GM18507 (cell line): ENCODE measurements at regions not wholly inside any gene's neighbourhood (a gene's known extent, or its start where the extent isn't known, plus 50 kb on each side); places are given as distances from the start of the nearest gene placed in this dataset.

Experiments used
- DNase-seq: peaks from one replicate; pipeline ENCODE4 v3.0.0; 2011; ENCODE audit warnings: low read depth; ENCODE audit not compliant: insufficient read length; ENCODE audit errors: extremely low spot score
- FAIRE-seq: peaks from 2 replicates; lab custom pipeline; 2011; peaks lifted over from hg19 to GRCh38; lab: Jason Lieb, UNC

DNA sequence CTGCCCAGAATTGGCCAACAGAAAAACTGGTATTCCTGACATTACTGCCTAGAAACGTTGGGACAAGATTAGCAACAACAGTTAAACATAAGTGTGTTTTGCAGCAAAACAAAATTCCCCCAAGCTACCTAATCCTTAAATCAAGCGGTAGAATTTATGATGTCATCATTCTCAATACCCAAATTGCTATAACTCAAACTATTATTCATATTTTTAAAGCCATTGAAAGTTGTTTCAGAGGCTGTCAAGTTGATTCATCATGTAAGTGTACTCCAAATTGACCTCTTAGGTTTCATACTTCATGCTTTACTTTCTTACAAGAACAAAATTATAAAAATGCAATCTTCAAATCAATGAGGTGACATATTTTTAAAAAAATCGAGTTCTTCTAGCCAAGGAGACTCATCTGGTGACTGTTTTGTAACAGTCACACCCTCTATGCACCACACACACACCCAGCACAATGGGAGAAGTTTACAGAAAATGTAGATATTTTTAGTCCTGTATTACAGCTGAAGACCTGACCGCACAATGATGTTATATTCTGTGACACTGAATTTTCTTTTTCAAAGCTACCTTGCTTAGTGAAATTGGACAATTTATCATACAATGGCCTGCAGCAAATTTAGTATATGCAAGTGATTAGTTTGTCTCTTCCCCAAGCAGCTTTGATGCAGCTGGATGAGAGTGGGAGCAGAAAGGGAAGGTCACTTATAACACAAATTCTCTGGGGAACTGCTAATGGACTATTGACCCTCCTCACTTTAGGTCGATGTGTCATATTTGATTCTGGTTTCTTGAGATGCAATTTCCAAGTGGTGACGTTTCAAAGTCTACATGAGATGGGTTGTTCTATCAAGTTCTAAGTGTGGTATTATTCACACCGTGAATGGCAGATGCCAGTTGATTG lies 345.3 kb upstream of the OBI1 start:
- FAIRE-seq (no peak), DNase-seq (no peak)

DNA sequence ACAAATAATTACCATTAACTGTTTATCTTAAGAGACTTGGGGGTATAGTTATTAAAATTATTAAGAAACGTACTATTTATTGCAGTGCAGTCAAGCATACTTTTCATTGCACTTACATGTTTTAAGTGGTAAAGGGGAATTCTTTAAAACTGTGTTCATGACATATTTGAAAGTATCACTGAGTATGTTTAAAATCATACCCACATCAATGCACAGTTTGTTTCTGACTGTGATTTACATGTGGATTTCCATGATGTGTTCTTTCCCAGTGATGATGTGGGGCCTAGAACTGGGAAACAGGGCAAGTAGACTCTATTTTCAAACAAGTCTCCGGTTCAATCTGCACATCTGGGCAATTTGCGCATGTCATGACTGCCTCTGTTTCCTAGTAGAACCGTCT lies 340.5 kb upstream of the OBI1 start:
- no peak for FAIRE-seq

DNA sequence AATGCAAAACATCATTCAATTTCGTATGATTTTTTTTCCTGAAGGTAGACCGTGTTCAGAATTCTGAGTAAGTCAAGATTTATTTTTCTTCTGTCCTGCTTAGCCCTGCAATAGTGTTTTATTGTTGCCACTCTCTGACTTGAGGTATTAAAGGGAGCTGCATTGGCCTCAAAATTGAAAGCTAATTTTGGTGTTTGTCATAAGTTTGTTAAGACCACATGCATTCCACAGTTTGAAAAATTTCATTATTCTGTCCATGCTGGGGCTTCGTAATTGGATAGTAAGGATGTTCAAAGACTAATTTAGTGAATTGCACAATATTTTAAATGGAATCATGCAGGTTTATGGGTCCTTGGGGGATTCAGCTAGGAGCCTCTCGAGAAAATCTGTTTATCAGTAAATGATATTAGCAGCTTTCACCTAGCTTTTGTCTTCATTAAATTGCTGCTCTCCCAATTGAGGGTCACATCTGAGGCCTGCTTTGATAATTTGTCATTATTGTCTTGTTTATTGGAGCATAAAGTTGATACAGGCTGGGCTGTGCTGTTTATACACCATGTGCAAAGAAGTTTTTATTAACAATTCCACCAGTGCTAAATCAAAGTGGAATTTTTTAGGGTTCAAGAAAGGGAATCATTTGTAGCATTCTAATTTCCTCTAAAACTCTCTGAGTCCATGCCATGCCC lies 339.8 kb upstream of the OBI1 start:
- DNase-seq = no peak
- no peak for FAIRE-seq

More for the DNA sequence above, 340.5 kb upstream of the OBI1 start:
- DNase-seq = no peak

DNA sequence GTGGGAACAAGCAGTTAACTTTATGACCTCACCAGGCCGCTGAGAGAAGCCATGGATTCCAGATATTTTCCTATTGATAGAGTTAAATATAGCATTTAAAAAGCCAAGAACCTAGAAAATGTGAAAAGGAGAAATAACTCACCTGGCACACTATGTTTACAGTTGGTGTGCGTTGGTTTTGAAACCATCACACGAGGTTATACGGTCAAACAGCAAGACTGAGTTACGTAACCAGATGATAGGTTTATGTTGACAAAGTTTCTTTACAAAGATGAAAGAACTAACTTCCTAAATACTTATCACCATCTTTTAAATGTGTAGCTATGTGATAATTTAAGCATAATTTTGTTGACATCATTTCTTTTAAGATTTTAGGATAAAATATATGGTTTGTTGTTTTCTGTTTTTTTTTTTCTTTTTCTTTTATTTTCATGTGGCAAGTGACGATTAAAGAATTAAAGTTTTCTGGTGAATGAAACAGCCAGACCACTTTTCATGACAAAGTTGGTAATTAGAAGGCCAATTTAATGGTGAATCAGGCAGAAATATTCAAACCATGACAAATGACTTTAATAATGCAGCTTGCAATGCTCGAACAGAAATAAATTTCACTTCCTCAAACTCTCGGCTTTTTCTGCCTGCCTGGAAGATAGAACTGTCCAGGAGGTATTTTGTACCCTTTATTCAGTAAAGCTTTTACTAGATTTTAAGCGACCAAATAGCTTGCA lies 339.1 kb upstream of the OBI1 start:
- DNase-seq (no peak), FAIRE-seq (no peak)

DNA sequence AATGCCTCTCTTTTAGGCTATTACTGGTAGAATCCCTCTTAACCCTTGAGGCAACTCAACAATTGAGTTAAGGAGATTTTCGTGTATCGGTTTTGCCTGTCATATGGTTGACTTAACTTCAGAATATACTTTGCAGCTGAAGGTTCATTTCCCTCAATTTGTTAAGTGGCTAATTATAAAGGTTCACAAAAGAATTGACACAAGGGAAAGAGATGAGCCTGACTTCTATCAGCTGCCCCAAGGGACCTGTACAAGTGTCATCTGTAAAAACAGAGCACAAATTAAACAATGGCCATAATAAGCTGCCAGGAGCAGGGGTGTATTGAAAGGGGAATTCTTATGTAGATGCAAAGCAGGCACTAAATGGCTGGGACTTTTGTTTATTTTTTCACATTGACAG lies 334.8 kb upstream of the OBI1 start:
- DNase-seq = no peak
- no peak for FAIRE-seq

DNA sequence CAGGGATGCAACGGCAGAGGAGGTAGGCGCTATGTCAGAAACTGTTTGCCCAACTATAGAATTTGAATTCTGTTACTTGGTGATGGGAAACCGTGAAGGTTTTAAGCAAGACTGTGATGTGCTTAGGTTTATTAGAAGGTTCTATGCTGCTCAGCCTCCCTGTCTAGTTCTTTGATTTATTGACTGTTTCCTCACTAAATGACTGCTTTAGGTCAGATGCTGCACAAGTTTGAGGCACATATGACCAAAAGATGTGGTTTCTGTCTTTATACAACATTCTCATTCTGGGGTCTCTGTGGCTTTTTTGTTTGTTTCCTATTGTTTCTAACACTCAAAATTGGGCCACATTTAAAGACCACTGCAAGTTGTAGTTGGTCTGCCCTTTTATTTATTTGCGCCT lies 323.0 kb upstream of the OBI1 start:
- no peak for DNase-seq
- no peak for FAIRE-seq

DNA sequence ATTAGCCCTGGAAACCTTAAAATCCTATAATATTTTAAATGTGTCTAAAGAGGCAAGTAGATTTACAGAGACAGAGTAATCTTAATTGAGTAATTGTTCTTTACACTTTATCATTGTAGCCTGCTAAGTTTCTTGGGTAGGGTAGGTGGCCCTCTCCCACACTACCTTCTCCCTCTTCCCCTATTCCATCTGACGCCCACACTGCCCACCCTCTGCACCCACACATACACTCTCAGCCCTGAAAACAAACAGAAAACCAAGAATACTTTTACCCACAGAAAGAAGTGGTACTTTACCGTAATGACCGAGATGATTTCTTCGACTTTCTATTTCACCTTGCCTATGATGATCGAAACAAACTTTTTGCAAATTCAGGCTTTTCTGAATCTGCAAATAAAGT lies 320.4 kb upstream of the OBI1 start:
- no peak for DNase-seq

DNA sequence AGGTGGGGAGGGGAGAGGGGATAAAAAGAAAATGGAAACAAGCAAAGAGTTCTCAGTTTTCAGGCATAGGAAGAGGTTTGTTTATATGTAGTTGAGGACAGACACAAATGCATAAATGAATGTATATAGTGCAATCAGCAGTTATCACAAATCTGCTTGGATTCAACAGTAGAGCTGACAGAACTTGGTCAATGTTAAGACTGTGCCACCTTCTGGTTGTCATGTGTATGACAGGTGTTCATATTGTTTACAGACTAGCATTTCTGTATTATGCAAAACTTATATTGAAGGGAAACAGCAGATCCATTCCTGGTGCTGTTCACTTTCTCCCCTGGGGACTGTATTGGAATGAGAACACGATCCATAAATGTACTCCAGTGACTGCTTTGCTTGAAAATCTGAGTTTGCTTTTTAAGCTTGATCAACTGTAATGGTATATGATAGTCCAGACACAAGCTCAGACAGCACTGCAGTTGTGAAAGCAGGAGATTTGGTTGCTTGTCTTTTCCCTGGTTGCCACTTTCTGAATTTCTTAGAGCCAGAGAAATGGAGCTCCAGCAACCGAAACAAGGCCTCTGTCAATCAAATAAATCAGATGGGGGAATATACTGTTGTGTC lies 319.5 kb upstream of the OBI1 start:
- DNase-seq (peak; percentile 23), FAIRE-seq (peak; percentile 92)

More for the DNA sequence above, 320.4 kb upstream of the OBI1 start:
- FAIRE-seq = no peak

DNA sequence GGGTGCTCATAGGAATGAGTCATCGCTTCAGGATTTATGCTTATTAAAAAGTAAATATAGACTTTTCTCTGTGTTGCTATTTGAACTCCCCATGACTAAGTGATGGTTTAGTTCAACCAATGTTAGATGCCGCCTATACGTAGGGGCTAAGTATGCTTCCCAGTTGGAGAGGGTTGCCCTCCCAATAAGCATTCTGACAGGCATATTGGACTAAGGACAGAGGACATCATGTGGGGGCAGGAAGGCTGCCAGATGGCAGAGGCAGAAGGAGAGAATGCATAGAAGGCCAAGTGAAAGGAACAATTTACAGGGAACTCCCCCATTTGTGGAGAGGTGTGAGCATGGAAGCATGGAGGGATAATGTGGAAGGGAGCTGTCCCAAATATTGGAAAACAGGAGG lies 318.4 kb upstream of the OBI1 start:
- no peak for FAIRE-seq
- DNase-seq = no peak

DNA sequence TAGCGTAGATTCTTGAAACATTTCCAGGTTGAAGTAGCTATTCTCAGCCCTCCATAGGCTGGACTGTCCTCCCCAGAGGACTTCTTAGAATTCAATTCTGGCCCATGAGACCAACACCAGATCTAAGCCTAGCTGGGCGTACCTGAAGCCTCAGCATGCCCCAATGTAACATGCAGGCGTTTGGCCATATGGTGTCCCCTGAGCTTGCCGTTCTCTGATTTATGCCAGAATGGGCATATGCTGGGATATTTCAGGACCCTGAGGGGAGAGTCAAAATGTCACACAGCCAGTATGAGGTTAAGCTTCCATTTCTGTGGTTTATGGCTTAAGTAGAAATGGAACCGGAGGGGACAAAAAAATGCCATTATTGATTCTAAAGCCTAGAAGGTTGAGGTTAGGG lies 317.7 kb upstream of the OBI1 start:
- FAIRE-seq = no peak
- no peak for DNase-seq

DNA sequence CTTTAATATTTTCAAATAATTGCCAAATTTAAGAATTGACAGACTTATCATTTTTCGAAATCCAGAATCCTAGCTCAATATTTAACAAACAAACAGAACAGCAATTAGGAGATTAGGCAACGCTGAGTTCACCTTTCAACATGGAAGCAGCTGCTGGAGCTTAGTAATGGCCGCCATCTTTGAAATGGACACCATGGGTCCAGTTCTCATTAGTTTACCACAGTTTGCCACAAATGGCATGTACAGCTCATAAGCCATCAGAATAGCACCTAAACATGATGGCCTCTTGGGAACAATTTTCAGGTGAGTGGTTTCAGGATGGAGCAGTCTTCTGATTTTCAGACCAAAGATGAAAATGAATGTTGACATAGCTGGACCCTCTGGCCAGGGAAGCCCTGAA lies 313.6 kb upstream of the OBI1 start:
- FAIRE-seq = no peak
- no peak for DNase-seq

DNA sequence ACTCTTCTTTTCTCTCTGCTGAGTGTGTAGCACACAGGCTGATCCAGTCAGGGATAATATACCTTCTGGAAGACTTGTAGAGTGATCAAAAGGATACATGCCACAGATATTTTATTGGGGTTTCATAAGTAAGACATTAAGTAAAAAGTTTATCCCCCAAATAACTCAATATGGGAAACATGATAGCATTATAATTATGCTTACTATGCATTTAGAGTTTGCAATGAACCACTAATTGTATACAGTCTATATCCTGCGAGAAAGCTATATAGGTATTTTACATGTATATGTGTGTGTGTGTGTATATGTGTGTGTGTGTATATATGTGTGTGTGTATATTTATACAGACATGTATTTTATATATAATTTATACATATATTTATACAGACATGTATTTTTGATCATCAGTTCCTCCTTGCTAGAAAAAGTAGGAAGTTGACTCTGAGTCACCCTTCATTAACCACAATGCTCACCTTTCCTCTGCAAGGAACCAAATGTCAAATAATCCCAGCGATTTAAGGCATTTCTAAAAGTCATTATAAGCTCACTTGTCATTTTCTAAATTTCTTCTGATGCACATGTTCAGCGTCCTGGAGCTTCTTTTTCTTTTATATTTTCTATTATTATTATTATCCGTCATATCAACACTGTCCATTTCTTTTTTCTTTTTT lies 312.5 kb upstream of the OBI1 start:
- DNase-seq (no peak), FAIRE-seq (no peak)

DNA sequence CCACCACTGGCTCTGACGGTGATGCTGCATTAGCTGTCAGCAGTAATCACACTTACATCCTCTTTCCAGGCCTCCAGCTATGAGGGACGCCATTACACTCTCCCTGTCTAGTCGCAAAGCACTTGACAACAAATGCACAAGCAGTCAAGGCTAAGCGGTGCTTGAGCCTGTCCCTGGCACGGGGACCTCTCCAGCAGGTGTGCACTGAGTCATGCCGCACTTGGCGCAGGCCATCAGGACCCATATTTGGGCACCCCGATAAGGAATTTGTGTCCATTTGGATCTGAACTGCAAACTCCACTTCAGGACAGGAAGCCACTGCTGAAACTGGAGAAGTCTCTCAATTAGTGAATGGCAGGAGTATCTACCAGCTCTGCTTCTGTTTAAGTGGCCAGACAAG lies 301.9 kb upstream of the OBI1 start:
- DNase-seq = no peak
- FAIRE-seq = no peak

DNA sequence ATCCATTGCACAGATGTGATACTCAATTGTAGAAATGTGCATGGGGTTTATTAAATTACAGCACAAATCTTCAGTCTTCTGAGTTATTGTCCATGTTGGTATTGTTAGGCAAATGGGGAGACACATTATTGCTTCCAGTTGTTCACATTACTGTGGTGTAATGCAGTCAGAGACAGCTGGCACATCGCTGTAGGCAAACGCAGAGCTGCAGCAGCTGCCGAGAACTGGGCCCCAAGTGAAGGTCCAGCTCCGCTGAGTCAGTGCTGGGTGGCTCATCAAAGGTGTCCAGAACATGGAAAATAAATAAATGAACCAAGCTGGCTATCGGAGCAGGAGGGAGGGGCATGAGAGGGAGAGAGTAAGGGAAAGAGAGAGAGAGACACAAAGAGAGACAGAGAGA lies 299.1 kb upstream of the OBI1 start:
- no peak for DNase-seq
- FAIRE-seq = no peak

DNA sequence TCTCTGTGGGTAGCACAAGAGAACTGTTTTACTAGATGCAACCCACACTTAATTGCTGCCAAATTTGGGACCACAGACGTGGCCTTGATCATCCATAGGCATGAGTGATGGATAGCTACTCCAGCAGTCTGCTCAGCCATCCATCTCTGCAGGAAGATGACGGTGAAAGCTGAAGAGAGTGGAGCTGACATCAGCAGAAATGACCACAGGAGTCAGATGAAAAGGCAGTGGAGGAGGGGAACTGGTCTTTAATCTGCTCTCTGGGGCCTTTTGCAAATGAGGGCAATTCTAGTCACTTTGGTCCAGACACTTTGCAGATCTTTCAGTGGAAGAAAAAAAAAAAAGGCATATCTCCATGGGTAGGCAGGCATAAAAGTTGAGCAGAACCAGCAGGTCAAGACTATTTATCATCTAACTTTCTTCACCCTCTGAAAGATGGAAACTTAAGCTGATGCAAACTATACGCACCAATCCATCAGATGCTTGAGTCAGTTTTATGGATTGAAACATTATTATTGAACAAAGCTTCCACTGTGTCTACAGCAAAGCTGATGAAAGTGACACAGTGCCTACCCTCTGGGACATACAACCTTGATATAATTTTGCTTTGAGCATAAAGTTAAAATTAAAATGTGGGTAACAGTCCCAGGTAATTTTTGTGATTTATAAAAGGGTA lies 281.6 kb upstream of the OBI1 start:
- FAIRE-seq (no peak), DNase-seq (no peak)

DNA sequence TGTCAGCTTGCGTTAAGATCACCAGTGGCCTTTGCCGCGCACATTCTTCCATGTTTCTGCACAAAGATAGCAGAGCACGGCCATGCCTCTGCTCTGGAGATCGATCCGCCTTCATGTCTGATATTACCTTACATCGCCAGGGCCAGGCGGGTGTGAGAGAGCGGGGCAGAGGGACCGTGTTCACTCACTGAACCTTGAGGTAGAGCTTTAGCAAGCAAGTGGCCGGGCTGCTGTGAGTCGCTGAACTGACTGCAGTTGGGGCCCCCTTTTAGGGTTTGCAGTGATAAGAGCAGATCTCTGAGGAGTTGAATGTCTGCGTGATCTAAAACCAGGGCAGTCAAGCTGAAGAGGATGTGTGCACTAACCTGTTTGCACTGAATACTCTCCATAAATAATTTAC lies 275.4 kb upstream of the OBI1 start:
- FAIRE-seq = no peak
- DNase-seq = no peak

DNA sequence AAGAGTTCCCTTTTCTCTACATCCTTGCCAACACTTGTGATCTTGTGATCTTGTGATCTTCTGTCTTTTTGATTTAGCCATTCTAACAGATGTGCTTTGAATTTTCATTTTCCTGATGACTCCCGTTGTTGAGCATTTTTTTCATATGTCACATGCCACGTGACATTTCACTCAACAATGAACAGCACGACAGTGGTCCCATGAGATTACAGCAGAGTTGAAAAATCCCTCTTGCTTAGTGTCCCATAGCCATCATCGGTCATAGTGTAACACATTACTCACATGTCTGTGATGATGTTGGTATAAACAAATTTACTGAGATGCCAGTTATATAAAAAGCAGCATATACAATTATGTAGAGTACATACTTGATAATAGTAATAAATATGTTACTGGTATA lies 256.1 kb upstream of the OBI1 start:
- no peak for FAIRE-seq
- DNase-seq = no peak

DNA sequence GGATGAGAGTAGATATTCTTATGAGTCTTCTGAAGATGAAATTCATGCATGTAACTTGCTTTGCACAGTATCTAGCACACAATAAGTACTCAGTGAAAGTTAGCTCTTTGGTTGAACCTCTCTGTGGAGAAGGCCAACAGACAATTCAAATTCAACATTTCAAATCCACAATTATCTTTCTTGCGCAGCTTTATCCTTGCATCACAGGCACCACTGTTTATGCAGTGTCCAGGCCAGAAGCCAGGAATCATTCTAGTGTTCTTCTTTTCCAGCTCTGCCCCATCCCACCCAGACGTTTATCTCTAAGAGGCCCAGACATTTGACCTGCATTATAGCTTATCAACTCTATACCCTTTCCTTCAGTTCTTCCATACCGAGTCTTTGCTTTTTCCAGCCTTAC lies 254.7 kb upstream of the OBI1 start:
- DNase-seq (no peak), FAIRE-seq (no peak)

DNA sequence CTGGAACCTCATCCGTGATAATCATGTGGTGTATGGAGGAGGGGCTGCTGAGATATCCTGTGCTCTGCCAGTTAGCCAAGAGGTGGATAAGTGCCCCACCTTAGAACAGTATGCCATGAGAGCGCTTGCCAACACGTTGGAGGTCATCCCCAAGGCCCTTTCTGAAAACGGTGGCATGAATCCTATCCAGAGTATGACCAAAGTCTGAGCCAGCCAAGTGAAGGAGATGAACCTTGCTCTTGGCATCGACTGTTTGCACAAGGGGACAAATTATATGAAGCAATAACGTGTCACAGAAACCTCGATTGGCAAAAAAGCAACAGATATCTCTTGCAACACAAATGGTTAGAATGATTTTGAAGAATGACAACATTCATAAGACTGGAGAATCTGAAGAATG lies 251.2 kb upstream of the OBI1 start:
- DNase-seq (no peak), FAIRE-seq (no peak)
